Kidney epithelial cell (primary cell): ENCODE measurements at regions not wholly inside any gene's neighbourhood (a gene's known extent, or its start where the extent isn't known, plus 50 kb on each side); places are given as distances from the start of the nearest gene placed in this dataset.
A peak's percentile ranks its signal among the peaks of the same experiment; 100 is the strongest.

Source experiments
- DNase-seq: peaks from one replicate; pipeline ENCODE4 v3.0.0-alpha.2; 2010; ENCODE audit warnings: low read depth
- H3K27me3 ChIP-seq: 2 replicates; pipeline ENCODE4 v1.6.0; 2011; ENCODE audit warnings: low read length; ENCODE audit not compliant: control insufficient read depth, insufficient read depth
- H3K36me3 ChIP-seq: 2 replicates; pipeline ENCODE4 v1.5.1; 2011; ENCODE audit warnings: low read length; ENCODE audit not compliant: control insufficient read depth, insufficient read depth
- H3K4me3 ChIP-seq: 2 replicates; pipeline ENCODE4 v1.5.1; 2011; ENCODE audit warnings: low read depth, mild to moderate bottlenecking, control low read depth, low read length
- CTCF ChIP-seq: IDR thresholded peaks from 2 replicates; pipeline ENCODE4 v1.5.1; 2011; ENCODE audit warnings: mild to moderate bottlenecking, moderate library complexity, low read length, control low read depth, inconsistent platforms; ENCODE audit not compliant: insufficient read depth, poor library complexity, severe bottlenecking

- H3K27me3 ChIP-seq = no peaks in the 10 kb centered on the region
- TF ChIP-seq CTCF = no peak
- no peaks in the 10 kb centered on the region for H3K36me3 ChIP-seq
- peak; percentile 44 for DNase-seq
- no peak overlapping the region for H3K4me3 ChIP-seq
These were observed 315.3 kb downstream of the PTTG2 start for GRCh38 chr4:38275331-38276100.

GRCh38 chr4:38278255-38278654 is 318.1 kb downstream of the PTTG2 start:
- H3K27me3 ChIP-seq = no peaks in the 10 kb centered on the region
- TF ChIP-seq CTCF = no peak
- DNase-seq = no peak
- H3K4me3 ChIP-seq = no peak overlapping the region
- H3K36me3 ChIP-seq = no peaks in the 10 kb centered on the region

- Histone ChIP-seq H3K4me3 (no peak overlapping the region), H3K27me3 (no peaks in the 10 kb centered on the region), H3K36me3 (no peaks in the 10 kb centered on the region)
- TF ChIP-seq CTCF = no peak
- DNase-seq = no peak
These were observed 318.9 kb downstream of the PTTG2 start for GRCh38 chr4:38279077-38279476.

GRCh38 chr4:38279650-38280322 is 319.6 kb downstream of the PTTG2 start:
- TF ChIP-seq CTCF = no peak
- no peaks in the 10 kb centered on the region for H3K36me3 ChIP-seq
- no peak for DNase-seq

GRCh38 chr4:38280323-38280706 is 320.1 kb downstream of the PTTG2 start:
- TF ChIP-seq CTCF = no peak
- no peak overlapping the region for H3K4me3 ChIP-seq
- H3K27me3 ChIP-seq = no peaks in the 10 kb centered on the region
- DNase-seq = no peak
- no peaks in the 10 kb centered on the region for H3K36me3 ChIP-seq

More at GRCh38 chr4:38279650-38280322, 319.6 kb downstream of the PTTG2 start:
- Histone ChIP-seq H3K27me3 (no peaks in the 10 kb centered on the region), H3K4me3 (no peak overlapping the region)
